C4-2B (cell line): ENCODE measurements at regions not wholly inside any gene's neighbourhood (a gene's known extent, or its start where the extent isn't known, plus 50 kb on each side); places are given as distances from the start of the nearest gene placed in this dataset.

Experiments used
- ZFX ChIP-seq: fragments of 450-650 bp; IDR thresholded peaks from 2 replicates; pipeline ENCODE4 v1.6.1; 2017
- TF ChIP-seq, protein P1 (sequence below): fragments of 450-650 bp; conservative IDR thresholded peaks from 2 replicates; pipeline ENCODE4 v1.5.1; 2017; ENCODE audit warnings: mild to moderate bottlenecking

GRCh38 chr2:176514805-176515500, 245.7 kb downstream of the MTX2 start:
- TF ChIP-seq, protein P1, sequence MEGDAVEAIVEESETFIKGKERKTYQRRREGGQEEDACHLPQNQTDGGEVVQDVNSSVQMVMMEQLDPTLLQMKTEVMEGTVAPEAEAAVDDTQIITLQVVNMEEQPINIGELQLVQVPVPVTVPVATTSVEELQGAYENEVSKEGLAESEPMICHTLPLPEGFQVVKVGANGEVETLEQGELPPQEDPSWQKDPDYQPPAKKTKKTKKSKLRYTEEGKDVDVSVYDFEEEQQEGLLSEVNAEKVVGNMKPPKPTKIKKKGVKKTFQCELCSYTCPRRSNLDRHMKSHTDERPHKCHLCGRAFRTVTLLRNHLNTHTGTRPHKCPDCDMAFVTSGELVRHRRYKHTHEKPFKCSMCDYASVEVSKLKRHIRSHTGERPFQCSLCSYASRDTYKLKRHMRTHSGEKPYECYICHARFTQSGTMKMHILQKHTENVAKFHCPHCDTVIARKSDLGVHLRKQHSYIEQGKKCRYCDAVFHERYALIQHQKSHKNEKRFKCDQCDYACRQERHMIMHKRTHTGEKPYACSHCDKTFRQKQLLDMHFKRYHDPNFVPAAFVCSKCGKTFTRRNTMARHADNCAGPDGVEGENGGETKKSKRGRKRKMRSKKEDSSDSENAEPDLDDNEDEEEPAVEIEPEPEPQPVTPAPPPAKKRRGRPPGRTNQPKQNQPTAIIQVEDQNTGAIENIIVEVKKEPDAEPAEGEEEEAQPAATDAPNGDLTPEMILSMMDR: no peak
- TF ChIP-seq ZFX: no peak
